GM23248 (cell line): ENCODE measurements at regions not wholly inside any gene's neighbourhood (a gene's known extent, or its start where the extent isn't known, plus 50 kb on each side); places are given as distances from the start of the nearest gene placed in this dataset.

Experiments
- DNase-seq: peaks from one replicate; pipeline ENCODE4 v3.0.0-alpha.2; 2015
- H2AFZ ChIP-seq: fragments of 200-600 bp; sonication (generic); 2 replicates; pipeline ENCODE4 v1.6.1; 2016; ENCODE audit warnings: antibody characterized with exemption
- H3F3A ChIP-seq: fragments of 200-600 bp; sonication (generic); 2 replicates; pipeline ENCODE4 v1.6.1; 2016; ENCODE audit warnings: mild to moderate bottlenecking, antibody characterized with exemption, mixed run types; ENCODE audit not compliant: insufficient read depth
- H3K27ac ChIP-seq: fragments of 200-600 bp; sonication (generic); 2 replicates; pipeline ENCODE4 v1.5.1; 2016; ENCODE audit warnings: mild to moderate bottlenecking
- H3K27me3 ChIP-seq: fragments of 200-600 bp; sonication (generic); replicated peaks from 2 replicates; pipeline ENCODE4 v1.6.1; 2016; ENCODE audit warnings: mild to moderate bottlenecking; ENCODE audit not compliant: insufficient read depth
- H3K36me3 ChIP-seq: fragments of 200-600 bp; sonication (generic); 2 replicates; pipeline ENCODE4 v1.6.1; 2016; ENCODE audit warnings: low read depth, mild to moderate bottlenecking
- H3K4me1 ChIP-seq: fragments of 200-600 bp; sonication (generic); 2 replicates; pipeline ENCODE4 v1.6.1; 2016; ENCODE audit warnings: mild to moderate bottlenecking; ENCODE audit not compliant: insufficient read depth
- H3K4me2 ChIP-seq: fragments of 200-600 bp; sonication (generic); one replicate; pipeline ENCODE4 v1.6.1; 2016; ENCODE audit warnings: mild to moderate bottlenecking; ENCODE audit not compliant: unreplicated experiment
- H3K4me3 ChIP-seq: fragments of 200-600 bp; sonication (generic); 2 replicates; pipeline ENCODE4 v1.5.1; 2016; ENCODE audit warnings: mild to moderate bottlenecking
- H3K79me2 ChIP-seq: fragments of 200-600 bp; sonication (generic); 2 replicates; pipeline ENCODE4 v1.6.1; 2016; ENCODE audit warnings: mild to moderate bottlenecking; ENCODE audit not compliant: insufficient read depth
- H3K9ac ChIP-seq: fragments of 200-600 bp; sonication (generic); 2 replicates; pipeline ENCODE4 v1.6.1; 2016; ENCODE audit warnings: mild to moderate bottlenecking
- H3K9me2 ChIP-seq: fragments of 200-600 bp; sonication (generic); 2 replicates; pipeline ENCODE4 v1.6.1; 2016; ENCODE audit warnings: mixed run types, mild to moderate bottlenecking, moderate library complexity; ENCODE audit not compliant: insufficient read depth
- H3K9me3 ChIP-seq: fragments of 200-600 bp; sonication (generic); one replicate; pipeline ENCODE4 v1.6.1; 2017; ENCODE audit warnings: low read depth
- H4K20me1 ChIP-seq: fragments of 200-600 bp; sonication (generic); 2 replicates; pipeline ENCODE4 v1.6.0; 2016; ENCODE audit not compliant: insufficient read depth
- EZH2 ChIP-seq: fragments of 200-600 bp; sonication (generic); IDR thresholded peaks from 2 replicates; pipeline ENCODE4 v1.6.1; 2018; ENCODE audit warnings: antibody characterized with exemption, mild to moderate bottlenecking; ENCODE audit not compliant: insufficient read depth, poor library complexity, severe bottlenecking
- EZH2phosphoT487 ChIP-seq: fragments of 200-600 bp; sonication (generic); IDR thresholded peaks from 2 replicates; pipeline ENCODE4 v1.6.1; 2018; ENCODE audit warnings: antibody characterized with exemption, moderate library complexity, mild to moderate bottlenecking, low read depth; ENCODE audit not compliant: insufficient read depth
- WGBS, 2 experiments: methylation state at CpG; one replicate each; pipeline ENCODE4 v1.1.6; 2015 to 2017; ENCODE audit warnings: low lambda C conversion rate in 2 of 2, low coverage in 1 of 2; ENCODE audit errors: missing lambda C conversion rate in 2 of 2; 5-methylcytosine and 5-hydroxymethylcytosine counted together
- in situ Hi-C: fragments of 300-500 bp; cut with MboI; formaldehyde crosslinking; loops from 2 replicates; pipeline ENCODE4 v1.15.0; 2020

DNA sequence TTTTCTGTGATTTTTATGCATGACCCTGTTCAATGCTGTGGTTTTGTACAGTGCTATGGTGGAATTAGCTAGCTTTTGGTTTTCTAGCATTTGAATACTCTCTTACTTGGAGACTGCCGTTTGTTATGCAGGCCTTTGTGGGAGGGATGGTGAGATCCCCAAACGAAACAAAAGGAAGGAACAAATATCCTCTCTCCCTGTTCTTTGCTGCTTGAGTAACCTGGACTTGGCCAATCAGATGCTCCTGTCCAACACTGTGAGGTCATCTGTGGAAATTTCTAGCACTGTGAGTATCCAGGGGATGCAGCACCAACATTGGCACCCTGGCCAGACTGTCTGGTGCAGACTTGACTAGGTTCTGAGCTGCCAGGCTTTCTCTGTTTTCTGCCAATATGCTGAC is 314.4 kb downstream of the ANKRD30A start:
- WGBS, 2 experiments = 4 to 26% methylated on average over 2 of the region's 2 CpGs
- no peak overlapping the region for H3K27ac ChIP-seq
- no peaks in the 10 kb centered on the region for H3F3A ChIP-seq
- H3K79me2 ChIP-seq = no peaks in the 10 kb centered on the region
- TF ChIP-seq EZH2phosphoT487 (no peak), EZH2 (no peak)
- no peaks in the 10 kb centered on the region for H3K27me3 ChIP-seq
- H4K20me1 ChIP-seq = no peaks in the 10 kb centered on the region
- H3K4me1 ChIP-seq = no peaks in the 10 kb centered on the region
- no peak overlapping the region for H3K4me3 ChIP-seq
- H2AFZ ChIP-seq = no peak overlapping the region
- H3K4me2 ChIP-seq = no peak overlapping the region
- no peaks in the 10 kb centered on the region for H3K9me2 ChIP-seq
- no peak for DNase-seq
- in situ Hi-C loops = no loop called here
- H3K36me3 ChIP-seq = no peaks in the 10 kb centered on the region
- H3K9ac ChIP-seq = no peak overlapping the region
- no peaks in the 10 kb centered on the region for H3K9me3 ChIP-seq

DNA sequence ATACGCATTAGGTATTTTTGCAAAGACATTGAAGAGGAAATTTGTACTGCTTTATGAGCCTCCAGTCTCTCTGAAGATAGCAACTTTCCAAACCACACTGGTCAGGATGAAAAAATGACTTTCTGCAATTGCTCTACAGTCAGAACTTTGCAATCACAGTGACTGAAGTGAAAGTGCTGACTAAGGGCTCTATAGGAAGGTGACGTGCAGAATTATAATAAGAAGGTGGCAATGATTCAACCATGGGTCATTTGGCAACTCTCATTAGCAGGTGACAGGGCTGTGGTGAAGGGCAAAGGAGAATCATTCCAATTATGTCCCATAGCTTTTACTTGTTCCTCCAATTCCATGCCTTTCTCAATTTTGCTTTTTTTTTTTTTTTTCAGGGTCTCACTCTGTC is 311.0 kb downstream of the ANKRD30A start:
- Histone ChIP-seq H4K20me1 (no peaks in the 10 kb centered on the region), H3K9ac (no peak overlapping the region), H3K27me3 (no peaks in the 10 kb centered on the region), H3K4me1 (no peaks in the 10 kb centered on the region), H3K36me3 (no peaks in the 10 kb centered on the region), H3K79me2 (no peaks in the 10 kb centered on the region), H3K4me2 (no peak overlapping the region), H3K4me3 (no peak overlapping the region), H3F3A (no peaks in the 10 kb centered on the region), H3K9me2 (no peaks in the 10 kb centered on the region), H3K9me3 (no peaks in the 10 kb centered on the region), H3K27ac (no peak overlapping the region), H2AFZ (no peak overlapping the region)
- in situ Hi-C loops = no loop called here
- peak; percentile 0 for DNase-seq
- WGBS, 2 experiments = 26 to 33% methylated on average over 2 of the region's 2 CpGs
- TF ChIP-seq EZH2 (no peak), EZH2phosphoT487 (no peak)

DNA sequence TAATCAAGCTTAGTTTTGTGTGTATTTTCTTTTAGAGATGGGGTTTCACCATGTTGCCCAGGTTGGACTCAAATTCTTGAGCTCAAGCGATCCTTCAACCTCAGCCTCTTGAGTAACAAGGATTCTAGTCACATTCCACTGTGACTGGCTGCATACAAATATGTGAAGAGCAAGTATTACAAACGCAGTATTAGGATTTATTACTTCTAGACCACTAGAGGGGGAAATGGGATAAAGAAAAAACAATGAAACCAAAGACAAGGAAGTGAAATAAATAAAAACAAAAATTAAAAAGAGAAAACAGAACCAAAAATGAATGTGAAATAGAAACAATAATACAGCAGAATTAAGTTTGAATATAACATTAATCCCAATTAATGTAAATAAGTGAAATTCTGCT is 308.7 kb downstream of the ANKRD30A start:
- WGBS, 2 experiments = 35 to 36% methylated on average over 2 of the region's 2 CpGs
- Histone ChIP-seq H2AFZ (no peak overlapping the region), H3K79me2 (no peaks in the 10 kb centered on the region), H4K20me1 (no peaks in the 10 kb centered on the region), H3K27me3 (no peaks in the 10 kb centered on the region), H3K36me3 (no peaks in the 10 kb centered on the region), H3F3A (no peaks in the 10 kb centered on the region), H3K4me2 (no peak overlapping the region), H3K4me1 (no peaks in the 10 kb centered on the region), H3K9me3 (no peaks in the 10 kb centered on the region), H3K9ac (no peak overlapping the region), H3K4me3 (no peak overlapping the region), H3K9me2 (no peaks in the 10 kb centered on the region), H3K27ac (no peak overlapping the region)
- in situ Hi-C loops = no loop called here
- peak; percentile 19 for DNase-seq
- no peak for TF ChIP-seq EZH2
